Kidney (tissue), 13 donors: ENCODE measurements at regions not wholly inside any gene's neighbourhood (a gene's known extent, or its start where the extent isn't known, plus 50 kb on each side); places are given as distances from the start of the nearest gene placed in this dataset.

Source experiments
- DNase-seq, 5 donors: peaks; one replicate each; pipeline ENCODE4 v3.0.0-alpha.2; 2013 to 2020
- FAIRE-seq: peaks from 2 replicates; lab custom pipeline; 2012; peaks lifted over from hg19 to GRCh38; lab: Jason Lieb, UNC
- H3K27ac ChIP-seq, 2 donors: one replicate each; pipeline ENCODE4 v1.7.0; 2013; ENCODE audit warnings: low read depth in 2 of 2, low read length in 2 of 2, inconsistent platforms in 1 of 2
- H3K27me3 ChIP-seq: one replicate; pipeline ENCODE4 v1.7.1; 2013; ENCODE audit warnings: low read length, inconsistent platforms; ENCODE audit not compliant: control insufficient read depth, insufficient read depth
- H3K36me3 ChIP-seq, 3 donors: one replicate each; pipeline versions ENCODE4 v1.7.0 to v1.7.1; 2013; ENCODE audit warnings: low read length in 3 of 3, control low read depth in 1 of 3, inconsistent platforms in 1 of 3; ENCODE audit not compliant: insufficient read depth in 3 of 3, control insufficient read depth in 2 of 3
- H3K4me1 ChIP-seq, 3 donors: one replicate each; pipeline versions ENCODE4 v1.7.0 to v1.7.1; 2013; ENCODE audit warnings: low read length in 3 of 3, inconsistent platforms in 1 of 3, low read depth in 1 of 3; ENCODE audit not compliant: control insufficient read depth in 2 of 3, insufficient read depth in 2 of 3
- H3K4me3 ChIP-seq, 3 donors: one replicate each; pipeline versions ENCODE4 v1.7.0 to v1.8.1; 2013; ENCODE audit warnings: low read length in 3 of 3, control low read depth in 1 of 3, inconsistent platforms in 1 of 3
- H3K9ac ChIP-seq, 3 donors: one replicate each; pipeline versions ENCODE4 v1.7.0 to v1.7.1; 2013; ENCODE audit warnings: low read length in 3 of 3, control low read depth in 1 of 3, inconsistent platforms in 1 of 3
- H3K9me3 ChIP-seq, 3 donors: one replicate each; pipeline versions ENCODE4 v1.7.0 to v1.7.1; 2013; ENCODE audit warnings: low read length in 3 of 3, control low read depth in 1 of 3, inconsistent platforms in 1 of 3; ENCODE audit not compliant: control insufficient read depth in 2 of 3, insufficient read depth in 1 of 3
- intact Hi-C: fragments of 100-400 bp; cut with DNase I; formaldehyde crosslinking; loops from one replicate; pipeline ENCODE4 v1.11.1; 2022
- TF ChIP-seq, protein P1 (sequence below): IDR thresholded peaks from 3 replicates; pipeline ENCODE4 v1.5.1; 2012; ENCODE audit warnings: mild to moderate bottlenecking, moderate library complexity, borderline replicate concordance; ENCODE audit not compliant: insufficient read depth; ENCODE audit errors: extremely low read depth
- donor health status: control.
- donor health status: control.
- donor health status: control.
- donor health status: control.
- donor health status: control.
- donor health status: DM: yes; HTN: yes; CAD: no.
- donor health status: Normal renal cell carcinoma (clear cell type).

DNA sequence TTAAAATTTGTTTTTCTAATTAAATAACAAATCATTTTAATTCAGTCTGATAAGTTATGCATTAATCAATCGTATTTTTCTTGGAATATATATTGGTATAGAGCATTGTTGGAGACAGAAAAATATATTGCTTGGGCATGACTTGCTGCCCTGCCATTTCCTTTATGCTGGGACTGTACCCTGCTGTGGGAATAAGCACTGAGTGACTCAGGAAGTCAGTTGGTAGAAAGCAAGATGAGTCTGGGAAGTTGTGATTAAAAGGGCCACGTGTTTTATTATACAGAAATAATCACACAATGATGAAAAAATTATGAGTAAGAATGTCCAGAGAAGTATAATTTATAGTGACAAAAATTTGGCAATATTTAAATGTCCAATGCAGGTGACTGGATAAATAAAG is 139.5 kb downstream of the KIF18A start:
- H3K9ac ChIP-seq: no peak overlapping the region
- H3K27me3 ChIP-seq: no peaks in the 10 kb centered on the region
- H3K4me1 ChIP-seq: no peaks in the 10 kb centered on the region
- no peak overlapping the region for H3K27ac ChIP-seq
- no peak for DNase-seq
- H3K36me3 ChIP-seq: no peaks in the 10 kb centered on the region
- H3K4me3 ChIP-seq: no peak overlapping the region
- TF ChIP-seq, protein P1, sequence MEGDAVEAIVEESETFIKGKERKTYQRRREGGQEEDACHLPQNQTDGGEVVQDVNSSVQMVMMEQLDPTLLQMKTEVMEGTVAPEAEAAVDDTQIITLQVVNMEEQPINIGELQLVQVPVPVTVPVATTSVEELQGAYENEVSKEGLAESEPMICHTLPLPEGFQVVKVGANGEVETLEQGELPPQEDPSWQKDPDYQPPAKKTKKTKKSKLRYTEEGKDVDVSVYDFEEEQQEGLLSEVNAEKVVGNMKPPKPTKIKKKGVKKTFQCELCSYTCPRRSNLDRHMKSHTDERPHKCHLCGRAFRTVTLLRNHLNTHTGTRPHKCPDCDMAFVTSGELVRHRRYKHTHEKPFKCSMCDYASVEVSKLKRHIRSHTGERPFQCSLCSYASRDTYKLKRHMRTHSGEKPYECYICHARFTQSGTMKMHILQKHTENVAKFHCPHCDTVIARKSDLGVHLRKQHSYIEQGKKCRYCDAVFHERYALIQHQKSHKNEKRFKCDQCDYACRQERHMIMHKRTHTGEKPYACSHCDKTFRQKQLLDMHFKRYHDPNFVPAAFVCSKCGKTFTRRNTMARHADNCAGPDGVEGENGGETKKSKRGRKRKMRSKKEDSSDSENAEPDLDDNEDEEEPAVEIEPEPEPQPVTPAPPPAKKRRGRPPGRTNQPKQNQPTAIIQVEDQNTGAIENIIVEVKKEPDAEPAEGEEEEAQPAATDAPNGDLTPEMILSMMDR: no peak
- H3K9me3 ChIP-seq: no peaks in the 10 kb centered on the region
- FAIRE-seq: no peak
- intact Hi-C loops: no loop called here

DNA sequence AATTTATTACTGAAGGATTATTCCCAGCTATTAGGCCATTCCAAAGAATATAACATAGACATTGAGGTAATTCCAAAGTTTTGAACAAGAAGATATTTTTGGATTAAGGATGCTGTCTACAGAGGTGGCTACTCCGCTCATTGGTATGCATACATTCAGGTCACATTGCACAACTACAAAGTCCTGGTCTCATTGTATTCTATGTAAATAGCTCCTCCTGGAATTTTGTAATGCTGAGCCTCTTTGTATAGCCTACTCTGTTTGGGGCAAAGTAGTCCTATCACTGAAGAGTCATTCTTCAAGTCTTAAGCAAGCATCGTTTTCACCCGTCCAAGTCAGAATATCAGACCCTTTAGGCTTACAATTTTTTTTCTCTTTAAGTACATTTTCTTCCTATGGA is 142.4 kb downstream of the KIF18A start:
- no peaks in the 10 kb centered on the region for H3K4me1 ChIP-seq
- no peaks in the 10 kb centered on the region for H3K36me3 ChIP-seq
- no peak overlapping the region for H3K4me3 ChIP-seq
- intact Hi-C loops: no loop called here
- H3K9ac ChIP-seq: no peak overlapping the region
- DNase-seq: no peak
- no peak for FAIRE-seq
- H3K9me3 ChIP-seq: no peaks in the 10 kb centered on the region
- no peak overlapping the region for H3K27ac ChIP-seq
- TF ChIP-seq, protein P1: no peak
- no peaks in the 10 kb centered on the region for H3K27me3 ChIP-seq

DNA sequence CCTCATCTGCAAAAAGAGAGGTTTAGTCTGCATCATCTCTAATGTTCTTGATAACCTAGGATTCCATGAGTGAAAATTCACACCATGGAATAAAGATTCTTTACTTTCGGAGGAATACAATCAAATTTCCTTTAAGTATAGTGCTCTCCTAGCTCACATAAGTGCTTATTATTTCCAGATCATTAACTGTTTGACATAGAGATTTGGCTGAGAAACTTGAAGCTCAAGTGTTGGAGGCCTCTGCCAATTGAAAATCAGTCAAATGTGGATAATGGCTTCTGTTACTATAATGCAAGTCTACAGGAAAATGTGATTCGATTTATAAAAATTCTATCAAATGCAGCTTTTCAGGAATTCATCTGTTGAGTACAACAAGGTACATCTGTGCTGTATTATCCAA is 144.6 kb downstream of the KIF18A start:
- Histone ChIP-seq H3K9ac (no peak overlapping the region), H3K4me1 (no peaks in the 10 kb centered on the region), H3K9me3 (no peaks in the 10 kb centered on the region), H3K27me3 (no peaks in the 10 kb centered on the region), H3K36me3 (no peaks in the 10 kb centered on the region), H3K4me3 (no peak overlapping the region), H3K27ac (no peak overlapping the region)
- intact Hi-C loops: no loop called here
- DNase-seq: peak in 2 of 5 donors; percentile 54 to 64
- TF ChIP-seq, protein P1: no peak
- FAIRE-seq: no peak
